ENCODE measurements at regions not wholly inside any gene's neighbourhood (a gene's known extent, or its start where the extent isn't known, plus 50 kb on each side); places are given as distances from the start of the nearest gene placed in this dataset.

DNA sequence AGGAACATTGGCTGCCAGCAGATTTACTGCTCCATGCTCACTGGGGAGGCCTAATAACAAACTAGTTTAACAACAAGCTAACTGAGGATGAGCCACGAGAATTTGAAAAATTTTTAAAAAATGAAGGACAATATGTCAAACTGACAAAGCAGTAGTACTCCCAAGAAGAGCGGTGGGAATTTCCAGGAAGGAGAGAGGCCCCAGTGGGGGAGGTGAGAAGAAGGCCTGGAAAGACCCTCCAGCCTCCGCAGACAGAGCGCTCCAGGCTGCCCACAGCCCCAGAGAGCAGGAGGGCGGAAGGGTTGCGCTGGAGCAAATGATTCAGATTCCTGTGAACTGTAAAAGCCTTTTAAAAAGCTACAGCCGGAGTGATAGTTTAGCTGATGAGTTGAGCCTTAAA, 78.5 kb downstream of the SIPA1L2 start:
- Histone ChIP-seq H3K4me2 (no peak overlapping the region), H3K36me3 (ENCODE audit: insufficient read depth) (no peaks in the 10 kb centered on the region), H2AFZ (ENCODE audit: low read depth) (no peak overlapping the region), H3K27ac (no peak overlapping the region), H3K9ac (no peak overlapping the region), H3K4me3 (IDR thresholded peaks at IDR 0.05; ENCODE audit: insufficient read depth, low read depth, low read length) (no peak overlapping the region), H4K20me1 (ENCODE audit: insufficient read depth) (no peaks in the 10 kb centered on the region), H3K27me3 (ENCODE audit: insufficient read depth, low read depth) (no peaks in the 10 kb centered on the region), H3K4me1 (ENCODE audit: low read depth, poor library complexity, severe bottlenecking) (no peaks in the 10 kb centered on the region), H3K79me2 (ENCODE audit: insufficient read depth, low read depth) (no peaks in the 10 kb centered on the region)
- TF ChIP-seq, protein P1, sequence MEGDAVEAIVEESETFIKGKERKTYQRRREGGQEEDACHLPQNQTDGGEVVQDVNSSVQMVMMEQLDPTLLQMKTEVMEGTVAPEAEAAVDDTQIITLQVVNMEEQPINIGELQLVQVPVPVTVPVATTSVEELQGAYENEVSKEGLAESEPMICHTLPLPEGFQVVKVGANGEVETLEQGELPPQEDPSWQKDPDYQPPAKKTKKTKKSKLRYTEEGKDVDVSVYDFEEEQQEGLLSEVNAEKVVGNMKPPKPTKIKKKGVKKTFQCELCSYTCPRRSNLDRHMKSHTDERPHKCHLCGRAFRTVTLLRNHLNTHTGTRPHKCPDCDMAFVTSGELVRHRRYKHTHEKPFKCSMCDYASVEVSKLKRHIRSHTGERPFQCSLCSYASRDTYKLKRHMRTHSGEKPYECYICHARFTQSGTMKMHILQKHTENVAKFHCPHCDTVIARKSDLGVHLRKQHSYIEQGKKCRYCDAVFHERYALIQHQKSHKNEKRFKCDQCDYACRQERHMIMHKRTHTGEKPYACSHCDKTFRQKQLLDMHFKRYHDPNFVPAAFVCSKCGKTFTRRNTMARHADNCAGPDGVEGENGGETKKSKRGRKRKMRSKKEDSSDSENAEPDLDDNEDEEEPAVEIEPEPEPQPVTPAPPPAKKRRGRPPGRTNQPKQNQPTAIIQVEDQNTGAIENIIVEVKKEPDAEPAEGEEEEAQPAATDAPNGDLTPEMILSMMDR (conservative IDR thresholded peaks at IDR 0.05; ENCODE audit: low read depth, low read length) = no peak

DNA sequence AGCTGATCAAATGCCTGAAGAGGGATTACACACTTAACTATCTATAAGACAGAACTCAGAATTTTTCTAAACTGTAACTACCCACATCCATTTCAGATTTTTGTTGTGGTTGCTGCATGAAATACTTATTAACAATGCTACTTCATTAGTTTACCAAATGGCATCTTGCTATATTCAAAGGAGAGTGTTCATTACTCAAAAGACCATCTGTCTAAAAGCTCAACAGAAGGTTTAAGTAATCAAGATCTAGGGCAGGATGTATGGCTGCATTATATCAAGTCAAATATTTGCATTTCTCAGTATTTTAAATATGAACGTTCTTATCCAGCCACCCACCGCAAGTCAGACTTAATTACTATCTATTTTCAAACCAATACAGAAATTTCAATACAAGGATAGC, 79.9 kb downstream of the SIPA1L2 start:
- Histone ChIP-seq H3K27me3 (ENCODE audit: insufficient read depth, low read depth) (no peaks in the 10 kb centered on the region), H3K4me2 (no peak overlapping the region), H3K4me1 (ENCODE audit: low read depth, poor library complexity, severe bottlenecking) (no peaks in the 10 kb centered on the region), H3K36me3 (ENCODE audit: insufficient read depth) (no peaks in the 10 kb centered on the region), H3K9ac (no peak overlapping the region), H2AFZ (ENCODE audit: low read depth) (no peak overlapping the region), H3K4me3 (IDR thresholded peaks at IDR 0.05; ENCODE audit: insufficient read depth, low read depth, low read length) (no peak overlapping the region), H3K27ac (no peak overlapping the region), H3K79me2 (ENCODE audit: insufficient read depth, low read depth) (no peaks in the 10 kb centered on the region), H4K20me1 (ENCODE audit: insufficient read depth) (no peaks in the 10 kb centered on the region)
- TF ChIP-seq, protein P1 (conservative IDR thresholded peaks at IDR 0.05; ENCODE audit: low read depth, low read length) = no peak

DNA sequence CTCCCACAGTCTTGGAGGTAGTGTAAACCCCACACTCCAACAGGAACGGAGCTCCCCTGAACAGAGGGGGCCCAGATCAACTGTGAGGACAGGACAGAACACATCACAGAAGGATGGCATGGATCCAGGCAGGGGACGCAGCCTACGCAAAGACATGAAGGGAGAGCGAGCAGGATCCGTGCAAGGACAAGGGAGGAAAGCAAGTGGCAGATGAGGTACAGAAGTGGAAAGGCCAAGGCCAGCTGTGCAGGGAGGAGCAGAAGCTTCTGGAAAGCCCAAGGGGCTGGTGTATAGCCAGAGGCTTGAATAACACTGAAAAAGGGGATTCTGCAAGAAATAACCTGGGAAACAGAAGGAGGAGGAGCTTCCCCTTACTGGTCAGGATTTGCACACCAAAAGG, 81.2 kb downstream of the SIPA1L2 start:
- Histone ChIP-seq H2AFZ (ENCODE audit: low read depth) (no peak overlapping the region), H3K27ac (no peak overlapping the region), H3K9ac (no peak overlapping the region), H3K4me3 (IDR thresholded peaks at IDR 0.05; ENCODE audit: insufficient read depth, low read depth, low read length) (no peak overlapping the region), H3K36me3 (ENCODE audit: insufficient read depth) (no peaks in the 10 kb centered on the region), H3K79me2 (ENCODE audit: insufficient read depth, low read depth) (no peaks in the 10 kb centered on the region), H3K27me3 (ENCODE audit: insufficient read depth, low read depth) (no peaks in the 10 kb centered on the region), H4K20me1 (ENCODE audit: insufficient read depth) (no peaks in the 10 kb centered on the region), H3K4me1 (ENCODE audit: low read depth, poor library complexity, severe bottlenecking) (no peaks in the 10 kb centered on the region), H3K4me2 (no peak overlapping the region)
- TF ChIP-seq, protein P1 (conservative IDR thresholded peaks at IDR 0.05; ENCODE audit: low read depth, low read length) = no peak

DNA sequence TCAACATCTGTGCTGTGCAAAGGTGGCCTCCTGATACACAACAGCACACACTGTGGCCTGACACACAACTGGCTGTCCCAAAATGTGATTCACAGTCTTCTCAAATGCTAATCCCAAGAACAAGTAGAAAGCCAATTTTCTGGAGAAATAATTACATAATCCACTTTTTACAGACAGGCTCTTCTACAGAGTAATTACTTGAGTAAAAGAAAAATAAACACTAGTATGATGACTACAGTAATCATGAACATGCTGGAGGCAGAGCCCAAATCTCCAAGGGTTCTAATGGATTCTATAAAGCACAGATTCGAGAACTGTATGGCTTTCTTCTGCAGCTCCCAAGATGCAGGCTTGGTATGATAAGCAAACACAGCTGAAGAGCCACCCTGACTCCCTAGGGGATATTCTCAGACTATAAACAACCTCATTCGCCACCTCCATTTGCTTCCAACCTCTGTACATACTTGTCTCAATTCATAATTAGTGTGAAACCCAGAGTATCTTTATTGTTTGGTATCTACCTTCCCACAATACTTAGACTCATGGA, 81.9 kb downstream of the SIPA1L2 start:
- Histone ChIP-seq H3K4me1 (ENCODE audit: low read depth, poor library complexity, severe bottlenecking) (no peaks in the 10 kb centered on the region), H3K36me3 (ENCODE audit: insufficient read depth) (no peaks in the 10 kb centered on the region), H2AFZ (ENCODE audit: low read depth) (no peak overlapping the region), H3K79me2 (ENCODE audit: insufficient read depth, low read depth) (no peaks in the 10 kb centered on the region), H3K4me2 (no peak overlapping the region), H3K9ac (no peak overlapping the region), H4K20me1 (ENCODE audit: insufficient read depth) (no peaks in the 10 kb centered on the region), H3K27me3 (ENCODE audit: insufficient read depth, low read depth) (no peaks in the 10 kb centered on the region), H3K27ac (no peak overlapping the region), H3K4me3 (IDR thresholded peaks at IDR 0.05; ENCODE audit: insufficient read depth, low read depth, low read length) (no peak overlapping the region)
- TF ChIP-seq, protein P1 (conservative IDR thresholded peaks at IDR 0.05; ENCODE audit: low read depth, low read length) = no peak
